Adipocyte (in vitro differentiated cells): ENCODE measurements at regions not wholly inside any gene's neighbourhood (a gene's known extent, or its start where the extent isn't known, plus 50 kb on each side); places are given as distances from the start of the nearest gene placed in this dataset.

Experiments used
- DNase-seq: peaks from one replicate; pipeline ENCODE4 v3.0.0-alpha.2; 2015; ENCODE audit warnings: low read depth
- H3K27me3 ChIP-seq: replicated peaks from 2 replicates; pipeline ENCODE4 v1.7.0; 2013; ENCODE audit warnings: mild to moderate bottlenecking, low read length, moderate library complexity; ENCODE audit not compliant: control insufficient read depth, insufficient read depth
- H3K36me3 ChIP-seq: 2 replicates; pipeline ENCODE4 v1.7.0; 2013; ENCODE audit warnings: low read length, mild to moderate bottlenecking, moderate library complexity; ENCODE audit not compliant: control insufficient read depth, insufficient read depth, severe bottlenecking
- H3K4me1 ChIP-seq: 2 replicates; pipeline ENCODE4 v1.7.0; 2013; ENCODE audit warnings: mild to moderate bottlenecking, low read length, moderate library complexity; ENCODE audit not compliant: control insufficient read depth, insufficient read depth
- H3K4me3 ChIP-seq: 2 replicates; pipeline ENCODE4 v1.7.0; 2013; ENCODE audit warnings: mild to moderate bottlenecking, low read length, moderate library complexity
- H3K9ac ChIP-seq: 2 replicates; pipeline ENCODE4 v1.7.0; 2013; ENCODE audit warnings: mild to moderate bottlenecking, low read length, moderate library complexity
- H3K9me3 ChIP-seq: 2 replicates; pipeline ENCODE4 v1.7.0; 2013; ENCODE audit warnings: mild to moderate bottlenecking, low read length, moderate library complexity; ENCODE audit not compliant: control insufficient read depth

- H3K36me3 ChIP-seq, result no peaks in the 10 kb centered on the region
- H3K9me3 ChIP-seq, result peaks cover 6% of the 10 kb centered on the region
- H3K4me1 ChIP-seq, result no peaks in the 10 kb centered on the region
- peak; percentile 33 for DNase-seq
- H3K4me3 ChIP-seq, result no peak overlapping the region
- no peak overlapping the region for H3K9ac ChIP-seq
- H3K27me3 ChIP-seq, result no peaks in the 10 kb centered on the region
Measured at GRCh38 chr6:101263596-101263995, 129.9 kb upstream of the GRIK2 start.

GRCh38 chr6:101266063-101266462 lies 127.4 kb upstream of the GRIK2 start:
- H3K27me3 ChIP-seq, result no peaks in the 10 kb centered on the region
- H3K9me3 ChIP-seq, result peaks cover 9% of the 10 kb centered on the region
- H3K4me3 ChIP-seq, result no peak overlapping the region
- H3K36me3 ChIP-seq, result no peaks in the 10 kb centered on the region
- no peak overlapping the region for H3K9ac ChIP-seq
- H3K4me1 ChIP-seq, result no peaks in the 10 kb centered on the region
- no peak for DNase-seq

DNA sequence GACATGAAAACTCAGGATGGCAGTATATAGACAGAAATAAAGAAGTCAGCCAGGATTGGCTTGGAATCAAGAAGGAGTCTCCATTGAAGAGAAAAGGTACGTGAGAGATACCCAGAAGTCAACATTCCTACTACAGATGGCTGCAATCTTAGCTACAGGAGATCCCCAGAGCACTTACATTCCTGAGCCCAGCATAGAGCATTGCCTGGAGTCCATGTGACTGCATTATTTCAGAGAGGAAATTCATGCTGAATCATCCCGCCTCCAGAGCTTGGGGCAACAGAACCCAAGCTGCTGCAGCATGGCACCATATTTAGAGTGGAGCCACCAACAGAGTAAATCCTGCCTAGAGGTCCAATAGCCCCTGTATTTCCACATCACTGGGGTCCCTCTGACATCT lies 125.0 kb upstream of the GRIK2 start:
- H3K36me3 ChIP-seq, result no peaks in the 10 kb centered on the region
- H3K4me3 ChIP-seq, result no peak overlapping the region
- H3K4me1 ChIP-seq, result no peaks in the 10 kb centered on the region
- H3K27me3 ChIP-seq, result no peaks in the 10 kb centered on the region
- H3K9me3 ChIP-seq, result peaks cover 9% of the 10 kb centered on the region
- peak; percentile 1 for DNase-seq
- H3K9ac ChIP-seq, result no peak overlapping the region

DNA sequence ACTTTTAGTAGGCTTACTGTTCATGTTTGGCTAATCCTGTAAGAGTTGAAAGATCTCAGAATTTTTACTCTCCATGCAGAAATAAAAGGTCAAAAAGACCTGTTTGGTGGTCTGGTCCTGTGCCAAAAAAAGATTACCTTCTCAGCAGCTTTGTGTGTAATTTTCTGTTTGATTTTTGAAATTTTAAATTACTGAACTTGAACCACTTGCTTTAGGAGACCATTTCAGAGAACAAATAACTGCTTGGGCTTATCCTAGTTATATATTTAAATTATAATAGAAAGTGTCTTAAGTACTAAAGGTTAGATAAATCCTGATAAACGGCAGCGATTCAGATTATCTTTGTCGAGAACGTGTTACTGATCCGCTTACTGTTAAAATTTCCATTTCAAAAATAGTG lies 118.3 kb upstream of the GRIK2 start:
- Histone ChIP-seq H3K4me1 (no peaks in the 10 kb centered on the region), H3K4me3 (no peak overlapping the region), H3K9me3 (no peaks in the 10 kb centered on the region), H3K36me3 (no peaks in the 10 kb centered on the region), H3K27me3 (no peaks in the 10 kb centered on the region), H3K9ac (no peak overlapping the region)
- no peak for DNase-seq

DNA sequence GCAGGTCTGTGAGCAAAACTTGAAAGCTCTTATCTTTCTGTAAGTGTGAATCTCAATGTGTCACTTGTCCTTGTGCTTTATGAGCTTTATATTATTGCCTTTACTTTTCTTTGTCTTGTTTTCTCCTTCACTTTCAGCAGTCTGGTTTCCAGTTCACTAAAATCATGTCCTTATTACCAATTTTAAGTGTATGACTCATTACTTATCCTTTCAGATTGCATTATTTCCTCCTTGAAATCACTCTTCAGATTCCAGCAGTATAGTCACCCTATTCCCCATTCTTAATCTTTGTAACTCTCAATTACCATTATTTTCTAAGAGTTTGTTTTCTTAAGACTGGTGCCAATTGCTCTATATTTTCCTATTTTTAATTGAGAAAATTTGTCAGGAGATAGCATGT lies 117.4 kb upstream of the GRIK2 start:
- Histone ChIP-seq H3K27me3 (no peaks in the 10 kb centered on the region), H3K4me3 (no peak overlapping the region), H3K9me3 (no peaks in the 10 kb centered on the region), H3K4me1 (no peaks in the 10 kb centered on the region), H3K9ac (no peak overlapping the region), H3K36me3 (no peaks in the 10 kb centered on the region)
- peak; percentile 56 for DNase-seq

- Histone ChIP-seq H3K36me3 (no peaks in the 10 kb centered on the region), H3K9ac (no peak overlapping the region), H3K4me3 (no peak overlapping the region), H3K9me3 (no peaks in the 10 kb centered on the region), H3K27me3 (no peaks in the 10 kb centered on the region), H3K4me1 (no peaks in the 10 kb centered on the region)
- DNase-seq, result no peak
Measured at GRCh38 chr6:101279410-101279809, 114.1 kb upstream of the GRIK2 start.

DNA sequence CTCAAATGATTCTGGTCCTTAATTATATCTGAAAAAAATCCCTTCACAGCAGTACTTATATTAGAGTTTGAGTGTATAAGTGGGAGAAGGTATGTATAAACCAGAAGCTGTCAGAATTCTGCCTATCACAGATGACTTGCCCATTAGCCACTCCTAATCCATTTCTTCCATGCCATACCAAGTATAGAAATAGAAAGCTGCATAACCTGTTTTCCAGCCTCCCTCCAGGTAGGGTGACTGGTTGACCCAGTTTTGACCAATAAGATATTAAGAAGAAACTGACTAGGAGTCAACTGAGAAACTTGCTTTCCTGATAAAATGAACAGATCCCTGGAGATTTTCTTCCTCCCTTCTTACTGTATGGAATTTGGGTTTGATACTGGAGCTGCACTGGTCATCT lies 112.2 kb upstream of the GRIK2 start:
- Histone ChIP-seq H3K27me3 (no peaks in the 10 kb centered on the region), H3K4me3 (no peak overlapping the region), H3K4me1 (no peaks in the 10 kb centered on the region), H3K36me3 (no peaks in the 10 kb centered on the region), H3K9me3 (no peaks in the 10 kb centered on the region), H3K9ac (no peak overlapping the region)
- DNase-seq, result no peak

DNA sequence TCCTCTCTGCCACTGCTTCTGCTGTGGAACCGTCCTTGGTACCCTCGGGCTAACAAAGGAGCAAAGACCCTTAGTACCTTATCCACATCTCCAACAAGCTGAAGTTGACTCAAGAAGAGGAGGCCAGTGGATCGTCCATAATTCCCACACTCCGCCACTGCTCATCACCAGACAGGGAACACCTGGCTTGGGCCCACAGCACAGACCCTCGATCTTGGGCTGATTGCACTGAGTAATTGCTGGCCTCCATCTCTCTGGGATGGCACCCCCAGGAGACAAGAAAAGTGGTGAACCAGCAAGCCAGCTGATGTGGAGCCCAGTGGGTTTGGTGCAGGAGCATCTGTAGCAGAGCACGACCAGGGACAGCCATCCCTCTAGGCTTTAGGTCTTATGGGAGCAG lies 109.4 kb upstream of the GRIK2 start:
- no peaks in the 10 kb centered on the region for H3K36me3 ChIP-seq
- no peak for DNase-seq
- no peaks in the 10 kb centered on the region for H3K4me1 ChIP-seq
- H3K4me3 ChIP-seq, result no peak overlapping the region
- H3K27me3 ChIP-seq, result no peaks in the 10 kb centered on the region
- H3K9me3 ChIP-seq, result no peaks in the 10 kb centered on the region
- no peak overlapping the region for H3K9ac ChIP-seq

GRCh38 chr6:101286146-101286545 lies 107.4 kb upstream of the GRIK2 start:
- Histone ChIP-seq H3K9me3 (no peaks in the 10 kb centered on the region), H3K4me1 (no peaks in the 10 kb centered on the region)
- no peak for DNase-seq

GRCh38 chr6:101290346-101290745 lies 103.2 kb upstream of the GRIK2 start:
- Histone ChIP-seq H3K4me1 (no peaks in the 10 kb centered on the region), H3K9me3 (no peaks in the 10 kb centered on the region), H3K4me3 (no peak overlapping the region), H3K27me3 (no peaks in the 10 kb centered on the region), H3K9ac (no peak overlapping the region), H3K36me3 (no peaks in the 10 kb centered on the region)
- DNase-seq, result peak; percentile 4

More at GRCh38 chr6:101286146-101286545, 107.4 kb upstream of the GRIK2 start:
- Histone ChIP-seq H3K9ac (no peak overlapping the region), H3K4me3 (no peak overlapping the region), H3K27me3 (no peaks in the 10 kb centered on the region), H3K36me3 (no peaks in the 10 kb centered on the region)

DNA sequence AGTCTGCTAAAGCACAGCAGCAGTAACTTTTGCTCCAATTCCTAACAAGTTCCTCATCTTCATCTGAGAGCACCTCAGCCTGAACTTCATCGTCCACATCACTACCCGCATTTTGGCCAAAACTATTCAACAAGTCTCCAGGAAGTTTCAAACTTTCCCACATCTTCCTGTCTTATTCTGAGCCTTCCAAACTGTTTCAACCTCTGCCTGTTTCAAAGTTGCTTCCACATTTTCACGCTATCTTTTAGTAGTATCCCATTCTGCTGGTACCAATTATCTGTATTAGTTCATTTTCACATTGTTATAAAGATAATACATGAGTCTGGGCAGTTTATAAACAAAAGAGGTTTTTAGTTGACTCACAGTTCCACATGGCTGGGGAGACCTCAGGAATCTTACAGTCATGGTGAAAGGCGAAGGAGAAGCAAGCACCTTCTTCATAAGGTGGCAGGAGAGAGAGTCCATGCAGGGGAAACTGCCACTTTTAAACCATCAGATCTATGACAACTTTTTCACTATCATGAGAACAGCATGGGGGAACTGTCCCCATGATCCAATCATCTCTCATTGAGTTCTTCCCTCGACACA lies 99.4 kb upstream of the GRIK2 start:
- Histone ChIP-seq H3K36me3 (no peaks in the 10 kb centered on the region), H3K9me3 (no peaks in the 10 kb centered on the region), H3K27me3 (no peaks in the 10 kb centered on the region)

GRCh38 chr6:101294676-101295075 lies 98.8 kb upstream of the GRIK2 start:
- H3K9me3 ChIP-seq, result no peaks in the 10 kb centered on the region
- no peaks in the 10 kb centered on the region for H3K27me3 ChIP-seq
- H3K4me3 ChIP-seq, result no peak overlapping the region
- H3K36me3 ChIP-seq, result no peaks in the 10 kb centered on the region
- no peak overlapping the region for H3K9ac ChIP-seq
- no peaks in the 10 kb centered on the region for H3K4me1 ChIP-seq
- DNase-seq, result peak; percentile 4

More for the DNA sequence above, 99.4 kb upstream of the GRIK2 start:
- DNase-seq, result no peak
- no peak overlapping the region for H3K4me3 ChIP-seq
- no peak overlapping the region for H3K9ac ChIP-seq
- no peaks in the 10 kb centered on the region for H3K4me1 ChIP-seq
